ENCODE measurements at regions not wholly inside any gene's neighbourhood (a gene's known extent, or its start where the extent isn't known, plus 50 kb on each side); places are given as distances from the start of the nearest gene placed in this dataset.

GRCh38 chr13:33721724-33722123 lies 96.2 kb upstream of the RFC3 start:
- TF ChIP-seq CTCF (IDR thresholded peaks at IDR 0.05) (no peak), EZH2 (IDR thresholded peaks at IDR 0.05; ENCODE audit: borderline replicate concordance, insufficient read depth, low read depth, low read length, poor library complexity, severe bottlenecking) (no peak)

All from B cell (primary cell).